ENCODE measurements at regions not wholly inside any gene's neighbourhood (a gene's known extent, or its start where the extent isn't known, plus 50 kb on each side); places are given as distances from the start of the nearest gene placed in this dataset.

DNA sequence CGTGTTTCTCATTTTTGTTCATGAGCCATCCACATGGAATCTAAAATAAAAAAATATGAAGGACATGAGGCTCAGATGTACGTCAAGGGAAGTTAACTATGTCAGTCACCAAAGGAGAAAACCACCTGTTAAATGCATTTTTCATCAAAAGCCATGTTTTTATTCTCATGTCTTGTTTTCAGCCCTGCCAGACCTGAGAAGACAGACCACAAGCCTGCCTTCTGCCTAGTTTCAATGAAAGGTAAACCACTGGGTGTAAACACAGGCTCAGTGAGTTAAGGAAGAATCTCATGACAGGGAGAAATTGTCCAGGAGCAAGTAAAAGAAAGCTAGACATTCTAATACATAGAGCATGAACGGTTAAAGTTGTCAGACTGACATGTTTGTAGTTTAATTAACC is 52.3 kb upstream of the TNIP3 start:
- FAIRE-seq (no peak), DNase-seq (ENCODE audit: low read depth, low spot score) (no peak)
- H3K27me3 ChIP-seq (ENCODE audit: control insufficient read depth in 2 of 2, insufficient read depth in 2 of 2, low read length in 2 of 2), result peaks cover 0 to 8% of the 10 kb centered on the region in 2 experiments
- no peak overlapping the region for H2AFZ ChIP-seq (ENCODE audit: low read depth, low read length)
- BruUV-seq (replicated peaks), result no TSS peak
- dilution Hi-C loops (cut with MboI; ENCODE audit: extremely low pct_ligation_motif_present, low sequenced_read_pairs), result no loop called here
- no peaks in the 10 kb centered on the region for H3K9me3 ChIP-seq (replicated peaks; ENCODE audit: control insufficient read depth, insufficient read depth, low read length)
- no peak overlapping the region for H3K4me3 ChIP-seq (replicated peaks in 1 of 3; ENCODE audit: insufficient read depth in 1 of 3, low read depth in 1 of 3, low read length in 3 of 3)
- intact Hi-C loops (cut with micrococcal nuclease), result no loop called here
- TF ChIP-seq MYC (IDR thresholded peaks at IDR 0.05; ENCODE audit: low read depth, low read length) (no peak), POLR2A (IDR thresholded peaks at IDR 0.05; ENCODE audit: low read depth, low read length) (no peak), POLR2AphosphoS5 (IDR thresholded peaks at IDR 0.05; ENCODE audit: insufficient read depth, low read depth, low read length) (no peak), GATA2 (IDR thresholded peaks at IDR 0.05; ENCODE audit: insufficient read depth, insufficient read length, low read depth, low read length) (no peak), JUN (IDR thresholded peaks at IDR 0.05; ENCODE audit: borderline replicate concordance, insufficient read depth, insufficient read length, low read depth) (no peak), EZH2 (IDR thresholded peaks at IDR 0.05; ENCODE audit: borderline replicate concordance, low read depth, low read length, severe bottlenecking) (no peak), FOS (IDR thresholded peaks at IDR 0.05; ENCODE audit: borderline replicate concordance, insufficient read depth, low read length) (no peak)
- TF ChIP-seq, protein P1, sequence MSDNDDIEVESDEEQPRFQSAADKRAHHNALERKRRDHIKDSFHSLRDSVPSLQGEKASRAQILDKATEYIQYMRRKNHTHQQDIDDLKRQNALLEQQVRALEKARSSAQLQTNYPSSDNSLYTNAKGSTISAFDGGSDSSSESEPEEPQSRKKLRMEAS (IDR thresholded peaks at IDR 0.05; ENCODE audit: insufficient read depth, insufficient read length), result no peak
- TF ChIP-seq, protein P2, sequence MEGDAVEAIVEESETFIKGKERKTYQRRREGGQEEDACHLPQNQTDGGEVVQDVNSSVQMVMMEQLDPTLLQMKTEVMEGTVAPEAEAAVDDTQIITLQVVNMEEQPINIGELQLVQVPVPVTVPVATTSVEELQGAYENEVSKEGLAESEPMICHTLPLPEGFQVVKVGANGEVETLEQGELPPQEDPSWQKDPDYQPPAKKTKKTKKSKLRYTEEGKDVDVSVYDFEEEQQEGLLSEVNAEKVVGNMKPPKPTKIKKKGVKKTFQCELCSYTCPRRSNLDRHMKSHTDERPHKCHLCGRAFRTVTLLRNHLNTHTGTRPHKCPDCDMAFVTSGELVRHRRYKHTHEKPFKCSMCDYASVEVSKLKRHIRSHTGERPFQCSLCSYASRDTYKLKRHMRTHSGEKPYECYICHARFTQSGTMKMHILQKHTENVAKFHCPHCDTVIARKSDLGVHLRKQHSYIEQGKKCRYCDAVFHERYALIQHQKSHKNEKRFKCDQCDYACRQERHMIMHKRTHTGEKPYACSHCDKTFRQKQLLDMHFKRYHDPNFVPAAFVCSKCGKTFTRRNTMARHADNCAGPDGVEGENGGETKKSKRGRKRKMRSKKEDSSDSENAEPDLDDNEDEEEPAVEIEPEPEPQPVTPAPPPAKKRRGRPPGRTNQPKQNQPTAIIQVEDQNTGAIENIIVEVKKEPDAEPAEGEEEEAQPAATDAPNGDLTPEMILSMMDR (IDR thresholded peaks at IDR 0.05; ENCODE audit: extremely low read depth in 1 of 2, insufficient read depth in 1 of 2, low read depth in 1 of 2, low read length in 2 of 2), result no peak
- H3K4me1 ChIP-seq (ENCODE audit: control insufficient read depth, extremely low read depth, insufficient read depth, low read length), result no peaks in the 10 kb centered on the region
- no peak overlapping the region for H3K9ac ChIP-seq (replicated peaks; ENCODE audit: extremely low read depth, insufficient read depth, low read length)
- ChIA-PET POLR2A (no interaction called here), CTCF (interaction anchor here (0.7 to 1.2 kb wide), 2 partner anchors 24 to 29 kb away, joined by 3 to 4 read pairs; no protein-coding TSS in a partner anchor)
- no peak overlapping the region for H3K4me2 ChIP-seq (ENCODE audit: insufficient read depth, low read length)
- no peak overlapping the region for H3K27ac ChIP-seq (ENCODE audit: insufficient read depth, low read depth, low read length)
- no peaks in the 10 kb centered on the region for H4K20me1 ChIP-seq (replicated peaks; ENCODE audit: control insufficient read depth, extremely low read depth, insufficient read depth, low read length)
- H3K36me3 ChIP-seq (ENCODE audit: control insufficient read depth in 2 of 2, extremely low read depth in 1 of 2, insufficient read depth in 2 of 2, low read length in 2 of 2), result no peaks in the 10 kb centered on the region
- H3K79me2 ChIP-seq (ENCODE audit: control insufficient read depth, insufficient read depth, low read length), result no peaks in the 10 kb centered on the region
- peaks cover 2% of the 10 kb centered on the region for H3K9me1 ChIP-seq (replicated peaks; ENCODE audit: control insufficient read depth, extremely low read depth, insufficient read depth, low read length)

Data from endothelial cell of umbilical vein (primary cell).